ENCODE measurements at regions not wholly inside any gene's neighbourhood (a gene's known extent, or its start where the extent isn't known, plus 50 kb on each side); places are given as distances from the start of the nearest gene placed in this dataset.

DNA sequence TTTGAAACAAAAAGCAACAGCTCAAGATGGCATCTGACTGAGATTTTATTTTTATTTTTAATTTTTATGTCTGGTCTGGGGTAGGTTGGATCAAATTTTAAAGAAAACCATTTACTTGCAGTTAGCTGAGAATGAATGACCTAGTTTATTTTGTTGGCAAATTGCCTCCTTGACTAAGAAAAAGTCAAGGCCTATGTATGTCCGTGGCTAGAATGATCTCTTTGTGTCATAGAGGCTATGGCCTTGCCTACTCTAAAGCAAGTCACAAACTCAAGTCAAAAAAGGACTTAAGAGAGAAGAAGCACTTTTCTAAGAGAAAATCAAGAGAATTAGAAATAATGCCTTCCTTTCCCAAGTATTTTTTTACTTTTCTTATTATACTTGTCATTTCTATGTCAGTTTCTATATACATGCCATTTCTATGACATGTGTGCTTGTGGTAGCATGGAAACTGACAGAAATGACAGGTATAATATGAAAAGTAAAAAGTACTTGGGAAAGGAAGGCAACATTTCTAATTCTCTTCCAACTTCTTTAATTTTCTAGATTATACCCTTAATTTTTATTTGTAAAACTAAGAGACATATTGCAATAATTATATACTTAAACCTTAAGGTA, 136.7 kb downstream of the CENPF start:
- TF ChIP-seq CTCF (IDR thresholded peaks at IDR 0.05) (no peak), POLR2A (IDR thresholded peaks at IDR 0.05) (no peak)

Data from heart left ventricle (tissue), 13 donors.